HCT116 (cell line): ENCODE measurements at regions not wholly inside any gene's neighbourhood (a gene's known extent, or its start where the extent isn't known, plus 50 kb on each side); places are given as distances from the start of the nearest gene placed in this dataset.

Experiments
- ATAC-seq: fragments of 200-7000 bp; cut with Tn5 transposase; 2 replicates; pipeline ENCODE4 v1.9.1; 2020; ENCODE audit warnings: mild to moderate bottlenecking, moderate library complexity
- BruUV-seq: library from RNA; stranded (reverse); fragments of 400-500 nt; replicated peaks from 2 replicates; lab custom pipeline; 2021; lab: Mats Ljungman, UMichigan
- CTCF ChIA-PET: fragments of 300-600 bp; sonication (Branson Sonifier 250); formaldehyde crosslinking; loops from one replicate; lab custom pipeline; 2021; ENCODE audit warnings: antibody characterized with exemption; lab: Charles Lee
- POLR2A ChIA-PET: fragments of 300-600, 350-600 bp; sonication (Branson Sonifier 250); formaldehyde crosslinking; loops from one replicate; lab custom pipeline; 2021; ENCODE audit warnings: antibody characterized with exemption; lab: Charles Lee
- RAD21 ChIA-PET, 2 experiments: fragments of 300-600 bp; sonication (Branson Sonifier 250); formaldehyde crosslinking; loops; one replicate each; lab custom pipeline; 2023; ENCODE audit warnings: low total read pairs in 2 of 2; ENCODE audit not compliant: uncharacterized antibody in 2 of 2, unreplicated experiment in 2 of 2, low non-redundant PET in 1 of 2; lab: Charles Lee
- DNase-seq: peaks from one replicate; pipeline ENCODE4 v3.0.0-alpha.2; 2010; ENCODE audit warnings: low read depth, low spot score
- H2AFZ ChIP-seq: fragments of 200-600 bp; shearing (Covaris generic), sonication (generic); 2 replicates; pipeline ENCODE4 v1.6.1; 2017; ENCODE audit warnings: low read depth, mixed run types, mixed read lengths, antibody characterized with exemption, low read length; ENCODE audit not compliant: poor library complexity, severe bottlenecking
- H3K27ac ChIP-seq: 2 replicates; pipeline ENCODE4 v1.5.1; 2012; ENCODE audit warnings: low read depth, low read length
- H3K27me3 ChIP-seq: fragments of 200-600 bp; sonication (generic); 2 replicates; pipeline ENCODE4 v1.6.1; 2016; ENCODE audit warnings: mixed run types, low read length, mixed read lengths; ENCODE audit not compliant: insufficient read depth
- H3K36me3 ChIP-seq, 2 experiments: fragments of 200-500 bp in 1 of 2; fragments of 200-600 bp in 1 of 2; sonication (Bioruptor generic) in 1 of 2; sonication (generic) in 1 of 2; 2 replicates each; pipeline versions ENCODE4 v1.5.1 to v1.6.1; 2014 to 2016; ENCODE audit warnings: low read length in 2 of 2, inconsistent platforms in 1 of 2, mixed read lengths in 1 of 2, mixed run types in 1 of 2; ENCODE audit not compliant: insufficient read depth in 2 of 2, control insufficient read depth in 1 of 2
- H3K4me1 ChIP-seq, 2 experiments: fragments of 200-600 bp in 1 of 2; sonication (generic) in 1 of 2; 2 replicates each; pipeline versions ENCODE4 v1.5.1 to v1.6.1; 2012 to 2017; ENCODE audit warnings: low read length in 2 of 2, inconsistent platforms in 1 of 2, mild to moderate bottlenecking in 1 of 2, mixed read lengths in 1 of 2, mixed run types in 1 of 2, moderate library complexity in 1 of 2; ENCODE audit not compliant: insufficient read depth in 2 of 2, control insufficient read depth in 1 of 2
- H3K4me2 ChIP-seq: fragments of 200-600 bp; sonication (generic); 2 replicates; pipeline ENCODE4 v1.6.1; 2017; ENCODE audit warnings: mixed run types, low read length, mixed read lengths
- H3K4me3 ChIP-seq, 2 experiments: fragments of 200-600 bp in 1 of 2; sonication (generic) in 1 of 2; replicated peaks in 1 of 2; 2 replicates each; pipeline ENCODE4 v1.5.1; 2011 to 2016; ENCODE audit warnings: low read length in 2 of 2, control low read depth in 1 of 2, low read depth in 1 of 2, mild to moderate bottlenecking in 1 of 2, mixed read lengths in 1 of 2, mixed run types in 1 of 2
- H3K79me2 ChIP-seq: fragments of 200-600 bp; sonication (generic); 2 replicates; pipeline ENCODE4 v1.6.1; 2017; ENCODE audit warnings: mild to moderate bottlenecking, mixed run types, low read length, moderate library complexity, mixed read lengths; ENCODE audit not compliant: insufficient read depth
- H3K9ac ChIP-seq: fragments of 200-600 bp; sonication (generic); 2 replicates; pipeline ENCODE4 v1.6.1; 2016; ENCODE audit warnings: low read length, mixed read lengths
- H3K9me2 ChIP-seq: fragments of 200-600 bp; sonication (generic), shearing (Covaris generic); 2 replicates; pipeline ENCODE4 v1.6.1; 2017; ENCODE audit warnings: mixed run types, mild to moderate bottlenecking, moderate library complexity; ENCODE audit not compliant: insufficient read depth
- H3K9me3 ChIP-seq, 2 experiments: fragments of 200-500 bp in 1 of 2; fragments of 200-600 bp in 1 of 2; sonication (Bioruptor generic) in 1 of 2; sonication (generic) in 1 of 2; 2 replicates each; pipeline ENCODE4 v1.6.1; 2014 to 2017; ENCODE audit warnings: low read length in 2 of 2, mixed read lengths in 2 of 2, inconsistent platforms in 1 of 2, low read depth in 1 of 2, mild to moderate bottlenecking in 1 of 2, mixed run types in 1 of 2, moderate library complexity in 1 of 2; ENCODE audit not compliant: control insufficient read depth in 1 of 2, insufficient read depth in 1 of 2
- H4K20me1 ChIP-seq: fragments of 200-600 bp; sonication (generic), shearing (Covaris generic); 2 replicates; pipeline ENCODE4 v1.6.1; 2017; ENCODE audit warnings: mixed run types, mild to moderate bottlenecking, moderate library complexity; ENCODE audit not compliant: insufficient read depth
- ATF3 ChIP-seq: IDR thresholded peaks from 2 replicates; pipeline ENCODE4 v1.6.1; 2012
- CEBPB ChIP-seq: IDR thresholded peaks from 2 replicates; pipeline ENCODE4 v1.6.1; 2012; ENCODE audit warnings: low read depth
- CTCF ChIP-seq, 3 experiments: fragments of 200-600 bp in 1 of 3; sonication (generic) in 1 of 3; IDR thresholded peaks in 2 of 3; conservative IDR thresholded peaks in 1 of 3; 2 replicates each; pipeline ENCODE4 v1.5.1; 2012 to 2017; ENCODE audit warnings: low read depth in 2 of 3, low read length in 2 of 3, antibody characterized with exemption in 1 of 3, borderline replicate concordance in 1 of 3, control low read depth in 1 of 3, mild to moderate bottlenecking in 1 of 3, mixed read lengths in 1 of 3, mixed run types in 1 of 3, moderate library complexity in 1 of 3; ENCODE audit not compliant: insufficient read depth in 1 of 3
- EGR1 ChIP-seq: IDR thresholded peaks from 2 replicates; pipeline ENCODE4 v1.6.1; 2012; ENCODE audit warnings: low read depth
- ELF1 ChIP-seq: IDR thresholded peaks from 2 replicates; pipeline ENCODE4 v1.6.1; 2012; ENCODE audit warnings: low read depth, borderline replicate concordance
- EZH2phosphoT487 ChIP-seq: fragments of 200-600 bp; IDR thresholded peaks from 2 replicates; pipeline ENCODE4 v1.6.1; 2018; ENCODE audit warnings: antibody characterized with exemption, borderline replicate concordance
- FOSL1 ChIP-seq: IDR thresholded peaks from 2 replicates; pipeline ENCODE4 v1.6.1; 2012; ENCODE audit warnings: low read depth
- POLR2A ChIP-seq: IDR thresholded peaks from 2 replicates; pipeline ENCODE4 v1.7.0; 2011; ENCODE audit warnings: borderline replicate concordance; ENCODE audit not compliant: insufficient read depth, insufficient read length; ENCODE audit errors: extremely low read depth
- POLR2AphosphoS5 ChIP-seq: IDR thresholded peaks from 2 replicates; pipeline ENCODE4 v1.6.1; 2011; ENCODE audit warnings: mild to moderate bottlenecking, low read depth, low read length, moderate library complexity
- RAD21 ChIP-seq: IDR thresholded peaks from 2 replicates; pipeline ENCODE4 v1.6.1; 2012; ENCODE audit warnings: low read depth, mild to moderate bottlenecking
- SIN3A ChIP-seq: IDR thresholded peaks from 2 replicates; pipeline ENCODE4 v1.6.1; 2012; ENCODE audit warnings: low read depth
- SP1 ChIP-seq: IDR thresholded peaks from 2 replicates; pipeline ENCODE4 v1.6.1; 2012; ENCODE audit warnings: low read depth
- SRF ChIP-seq: IDR thresholded peaks from 2 replicates; pipeline ENCODE4 v1.6.1; 2012; ENCODE audit warnings: low read depth
- TCF7L2 ChIP-seq: IDR thresholded peaks from 2 replicates; pipeline ENCODE4 v1.7.0; 2011; ENCODE audit warnings: borderline replicate concordance, inconsistent platforms; ENCODE audit not compliant: insufficient read depth, insufficient read length; ENCODE audit errors: extremely low read depth
- ZFX ChIP-seq: fragments of 450-650 bp; IDR thresholded peaks from 2 replicates; pipeline ENCODE4 v1.6.1; 2017
- ZNF274 ChIP-seq: fragments of 200-500 bp; sonication (Bioruptor generic); IDR thresholded peaks from 2 replicates; pipeline ENCODE4 v1.6.1; 2014; ENCODE audit warnings: mild to moderate bottlenecking, low read depth, low read length, inconsistent platforms
- intact Hi-C: fragments of 100-400 bp; cut with micrococcal nuclease; formaldehyde crosslinking; loops from 2 replicates; pipeline ENCODE4 v1.10.0; 2022

GRCh38 chr15:62606376-62607113 is 436.0 kb upstream of the TPM1 start:
- DNase-seq (peak; percentile 58), ATAC-seq (peak; percentile 87)
- Histone ChIP-seq H3K4me3 (no peak overlapping the region), H4K20me1 (no peaks in the 10 kb centered on the region), H3K9ac (no peak overlapping the region), H3K4me1 (peaks cover 5 to 28% of the 10 kb centered on the region in 2 experiments; a peak in 3 of 4 replicates), H3K36me3 (no peaks in the 10 kb centered on the region), H3K9me2 (no peaks in the 10 kb centered on the region)
- ChIA-PET RAD21 (no interaction called here), CTCF (no interaction called here), POLR2A (no interaction called here)
- intact Hi-C loops: no loop called here
- BruUV-seq: no TSS peak
- TF ChIP-seq SIN3A: no peak
- no peak for TF ChIP-seq RAD21
- 0 out of 2 replicates have a peak, but pooled peaks have one; percentile 17 for TF ChIP-seq SP1
- TF ChIP-seq ELF1: no peak
- no peak for TF ChIP-seq POLR2A
- TF ChIP-seq FOSL1: peak; percentile 32
- no peak for TF ChIP-seq ATF3
- TF ChIP-seq, all 23 proteins: peak for 2
- H3K9me3 ChIP-seq: no peaks in the 10 kb centered on the region
- H3K79me2 ChIP-seq: no peaks in the 10 kb centered on the region
- H3K4me2 ChIP-seq: peak overlapping the region; percentile 40
- H3K27ac ChIP-seq: no peak overlapping the region; the same call in 1 of the 2 replicates
- H2AFZ ChIP-seq: no peak overlapping the region
- no peaks in the 10 kb centered on the region for H3K27me3 ChIP-seq

- Histone ChIP-seq H3K9me3 (no peaks in the 10 kb centered on the region), H3K4me1 (peaks cover 5 to 28% of the 10 kb centered on the region in 2 experiments; a peak in 3 of 4 replicates), H3K4me2 (peak overlapping the region; percentile 40; the same call in 1 of the 2 replicates), H2AFZ (no peak overlapping the region), H3K9me2 (no peaks in the 10 kb centered on the region), H3K9ac (no peak overlapping the region), H3K36me3 (no peaks in the 10 kb centered on the region), H3K4me3 (no peak overlapping the region), H3K27me3 (no peaks in the 10 kb centered on the region), H3K79me2 (no peaks in the 10 kb centered on the region), H4K20me1 (no peaks in the 10 kb centered on the region), H3K27ac (no peak overlapping the region)
- intact Hi-C loops: no loop called here
- POLR2A ChIA-PET: no interaction called here
- no peak for DNase-seq
- RAD21 ChIA-PET: no interaction called here
- no peak for ATAC-seq
- TF ChIP-seq TCF7L2 (no peak), CTCF (IDR thresholded peaks at IDR 0.05 in 2 of 3, conservative IDR thresholded peaks at IDR 0.05 in 1 of 3; ENCODE audit: borderline replicate concordance in 1 of 3, insufficient read depth in 1 of 3, low read depth in 2 of 3, low read length in 2 of 3) (no peak), ZNF274 (no peak), ZFX (no peak), POLR2AphosphoS5 (no peak), EZH2phosphoT487 (no peak), ELF1 (no peak), CEBPB (no peak), RAD21 (no peak), SP1 (no peak), FOSL1 (no peak), ATF3 (no peak), SIN3A (no peak), EGR1 (no peak), SRF (no peak)
- CTCF ChIA-PET: no interaction called here
- BruUV-seq: no TSS peak
These were observed 435.5 kb upstream of the TPM1 start for GRCh38 chr15:62607114-62607462.
